COLO829 (cell line): ENCODE measurements at regions not wholly inside any gene's neighbourhood (a gene's known extent, or its start where the extent isn't known, plus 50 kb on each side); places are given as distances from the start of the nearest gene placed in this dataset.

Experiments used
- DNase-seq: peaks from one replicate; pipeline ENCODE4 v3.0.0; 2012; ENCODE audit warnings: low spot score

DNA sequence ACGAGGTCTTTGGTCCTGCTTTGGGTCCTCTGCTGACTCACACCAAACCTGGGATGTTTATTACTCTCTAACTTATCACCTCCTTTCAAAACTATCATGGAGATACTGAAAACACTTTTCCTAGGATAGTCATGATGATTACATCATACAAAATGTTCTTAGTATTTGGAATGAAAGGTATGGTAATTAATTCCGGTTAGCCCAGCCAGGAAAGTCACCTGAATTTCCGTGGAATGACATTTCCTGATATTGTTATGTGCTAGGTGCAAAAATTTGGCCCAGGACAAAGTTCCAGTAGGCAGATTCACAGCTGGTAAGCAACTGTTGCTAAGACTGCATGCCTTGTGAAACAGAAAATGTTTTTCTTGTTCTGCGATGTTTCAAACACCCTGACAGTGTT lies 203.4 kb downstream of the ZNF648 start:
- no peak for DNase-seq
